HepG2 (cell line): ENCODE measurements at regions not wholly inside any gene's neighbourhood (a gene's known extent, or its start where the extent isn't known, plus 50 kb on each side); places are given as distances from the start of the nearest gene placed in this dataset.

ENCODE experiments used
- ATAC-seq: fragments of 200-7000 bp; cut with Tn5 transposase; 3 replicates; pipeline ENCODE4 v1.9.1; 2020; ENCODE audit warnings: mild to moderate bottlenecking, moderate library complexity
- BruUV-seq: library from RNA; stranded (reverse); fragments of 400-500 nt; replicated peaks from 2 replicates; lab custom pipeline; 2021; lab: Mats Ljungman, UMichigan
- CTCF ChIA-PET: fragments of 300-600 bp; formaldehyde crosslinking; extraction: SDS; loops from one replicate; lab custom pipeline; 2021; ENCODE audit warnings: low total read pairs, inconsistent platforms, low intra/inter-chr PET ratio; lab: Yijun Ruan, JAX
- POLR2A ChIA-PET: fragments of 350-600 bp; sonication (Branson Sonifier 250); formaldehyde crosslinking; loops from one replicate; lab custom pipeline; 2020; ENCODE audit warnings: antibody characterized with exemption, inconsistent platforms; lab: Yijun Ruan, JAX
- DNase-seq: peaks from one replicate; pipeline ENCODE4 v3.0.0-alpha.2; 2015; ENCODE audit warnings: low spot score
- FAIRE-seq: peaks from 3 replicates; lab custom pipeline; 2011; peaks lifted over from hg19 to GRCh38; lab: Jason Lieb, UNC
- H2AFZ ChIP-seq: one replicate; pipeline ENCODE4 v1.6.1; 2011; ENCODE audit warnings: low read length, inconsistent platforms
- H3K27ac ChIP-seq: fragments of 300-600 bp; 3 replicates; pipeline ENCODE4 v1.8.0; 2011; ENCODE audit warnings: mixed run types, mild to moderate bottlenecking, mixed read lengths, low read length, inconsistent platforms; ENCODE audit not compliant: insufficient read depth; ENCODE audit errors: extremely low read length
- H3K27me3 ChIP-seq, 2 experiments: fragments of 200-600 bp in 1 of 2; 2 replicates in 1 of 2; 3 replicates in 1 of 2; pipeline versions ENCODE4 v1.6.0 to v1.8.0; 2011; ENCODE audit warnings: low read length in 2 of 2, mild to moderate bottlenecking in 2 of 2, moderate library complexity in 2 of 2, inconsistent platforms in 1 of 2; ENCODE audit not compliant: insufficient read depth in 2 of 2, control insufficient read depth in 1 of 2
- H3K36me3 ChIP-seq, 2 experiments: fragments of 200-600 bp in 1 of 2; replicated peaks in 1 of 2; 2 replicates in 1 of 2; 3 replicates in 1 of 2; pipeline versions ENCODE4 v1.5.1 to v1.8.0; 2011; ENCODE audit warnings: low read length in 2 of 2, inconsistent platforms in 1 of 2; ENCODE audit not compliant: insufficient read depth in 2 of 2, control insufficient read depth in 1 of 2
- H3K4me1 ChIP-seq: 2 replicates; pipeline ENCODE4 v1.5.1; 2012; ENCODE audit warnings: low read length, inconsistent platforms; ENCODE audit not compliant: insufficient read depth
- H3K4me2 ChIP-seq: 2 replicates; pipeline ENCODE4 v1.6.0; 2011; ENCODE audit warnings: low read depth, low read length, inconsistent platforms
- H3K4me3 ChIP-seq, 3 experiments: fragments of 200-600 bp in 1 of 3; sonication (generic), shearing (Covaris generic) in 1 of 3; replicated peaks in 1 of 3; 2 replicates each; pipeline ENCODE4 v1.5.1; 2011 to 2016; ENCODE audit warnings: low read length in 3 of 3, inconsistent platforms in 2 of 3, low read depth in 2 of 3, mild to moderate bottlenecking in 2 of 3, control low read depth in 1 of 3, mixed read lengths in 1 of 3; ENCODE audit not compliant: insufficient read depth in 1 of 3
- H3K79me2 ChIP-seq: one replicate; pipeline ENCODE4 v1.6.1; 2011; ENCODE audit warnings: low read length, inconsistent platforms; ENCODE audit not compliant: insufficient read depth
- H3K9ac ChIP-seq: 2 replicates; pipeline ENCODE4 v1.6.0; 2011; ENCODE audit warnings: mild to moderate bottlenecking, low read depth, low read length, inconsistent platforms; ENCODE audit not compliant: insufficient read depth
- H3K9me3 ChIP-seq: 2 replicates; pipeline ENCODE4 v1.5.1; 2012; ENCODE audit warnings: mild to moderate bottlenecking, low read length
- H4K20me1 ChIP-seq: 2 replicates; pipeline ENCODE4 v1.6.0; 2011; ENCODE audit warnings: inconsistent platforms, mild to moderate bottlenecking, low read length, moderate library complexity; ENCODE audit not compliant: insufficient read depth
- NCOR1 ChIP-seq: fragments of 200-600 bp; sonication (generic); IDR thresholded peaks from 2 replicates; pipeline ENCODE4 v1.7.0; 2017; ENCODE audit warnings: antibody characterized with exemption, low read length, borderline replicate concordance
- RAD51 ChIP-seq: fragments of 450-650 bp; IDR thresholded peaks from 2 replicates; pipeline ENCODE4 v1.6.1; 2016; ENCODE audit warnings: borderline replicate concordance
- SOX5 ChIP-seq: IDR thresholded peaks from 2 replicates; pipeline ENCODE4 v1.6.1; 2016; ENCODE audit warnings: borderline replicate concordance
- WGBS: methylation state at CpG from one replicate; pipeline ENCODE4 v1.1.6; 2017; ENCODE audit warnings: low lambda C conversion rate; 5-methylcytosine and 5-hydroxymethylcytosine counted together
- in situ Hi-C: cut with HindIII; loops from 2 replicates; pipeline ENCODE4 v1.10.0; 2017; ENCODE audit warnings: low pct_unique_long_range_greater_than_20kb; ENCODE audit not compliant: extremely low pct_ligation_motif_present
- intact Hi-C: fragments of 100-400 bp; cut with micrococcal nuclease; formaldehyde crosslinking; loops from one replicate; pipeline ENCODE4 v1.10.0; 2022; ENCODE audit not compliant: unreplicated experiment
- TF ChIP-seq, protein P1 (sequence below): fragments of 450-650 bp; IDR thresholded peaks from 2 replicates; pipeline ENCODE4 v1.6.1; 2016
- TF ChIP-seq, protein P2 (sequence below), 2 experiments: sonication (generic) in 1 of 2; formaldehyde crosslinking in 1 of 2; IDR thresholded peaks; 2 replicates each; pipeline versions ENCODE4 v1.5.1 to v1.6.1; 2011 to 2020; ENCODE audit warnings: borderline replicate concordance in 1 of 2, low read depth in 1 of 2, low read length in 1 of 2, mild to moderate bottlenecking in 1 of 2, missing genetic modification reagents in 1 of 2, moderate library complexity in 1 of 2

DNA sequence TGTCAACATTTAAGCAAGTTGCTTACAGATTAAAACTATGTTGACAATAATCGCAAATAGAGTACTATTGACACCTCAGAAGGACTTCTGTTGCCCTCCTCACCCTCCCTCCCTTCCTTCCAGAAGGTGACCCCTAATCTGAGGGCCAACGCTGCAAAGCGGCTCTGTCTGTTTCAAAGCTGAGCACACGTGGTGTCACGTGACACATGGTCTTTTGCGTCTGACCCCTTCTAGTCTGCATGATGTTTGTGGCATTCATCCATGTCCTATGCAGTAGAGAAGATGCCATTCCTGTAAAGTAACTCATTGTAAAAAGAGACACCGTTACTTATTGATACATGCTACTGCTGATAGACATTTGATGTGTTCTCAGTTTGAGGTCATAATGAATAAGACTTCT is 182.3 kb downstream of the THBS2 start:
- no peak overlapping the region for H3K9ac ChIP-seq
- no peaks in the 10 kb centered on the region for H3K79me2 ChIP-seq
- H2AFZ ChIP-seq = no peak overlapping the region
- WGBS = 20% methylated on average over 7 of the region's 7 CpGs
- peaks cover 4 to 52% of the 10 kb centered on the region in 2 experiments for H3K27me3 ChIP-seq
- no peaks in the 10 kb centered on the region for H3K9me3 ChIP-seq
- no peaks in the 10 kb centered on the region for H4K20me1 ChIP-seq
- H3K27ac ChIP-seq = no peak overlapping the region
- ChIA-PET CTCF (no interaction called here), POLR2A (no interaction called here)
- no peaks in the 10 kb centered on the region for H3K36me3 ChIP-seq
- TF ChIP-seq SOX5 (CRISPR knock-in tag) (no peak), NCOR1 (no peak), RAD51 (peak; percentile 93)
- TF ChIP-seq, protein P1, sequence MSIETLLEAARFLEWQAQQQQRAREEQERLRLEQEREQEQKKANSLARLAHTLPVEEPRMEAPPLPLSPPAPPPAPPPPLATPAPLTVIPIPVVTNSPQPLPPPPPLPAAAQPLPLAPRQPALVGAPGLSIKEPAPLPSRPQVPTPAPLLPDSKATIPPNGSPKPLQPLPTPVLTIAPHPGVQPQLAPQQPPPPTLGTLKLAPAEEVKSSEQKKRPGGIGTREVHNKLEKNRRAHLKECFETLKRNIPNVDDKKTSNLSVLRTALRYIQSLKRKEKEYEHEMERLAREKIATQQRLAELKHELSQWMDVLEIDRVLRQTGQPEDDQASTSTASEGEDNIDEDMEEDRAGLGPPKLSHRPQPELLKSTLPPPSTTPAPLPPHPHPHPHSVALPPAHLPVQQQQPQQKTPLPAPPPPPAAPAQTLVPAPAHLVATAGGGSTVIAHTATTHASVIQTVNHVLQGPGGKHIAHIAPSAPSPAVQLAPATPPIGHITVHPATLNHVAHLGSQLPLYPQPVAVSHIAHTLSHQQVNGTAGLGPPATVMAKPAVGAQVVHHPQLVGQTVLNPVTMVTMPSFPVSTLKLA = peak; percentile 56
- TF ChIP-seq, protein P2, sequence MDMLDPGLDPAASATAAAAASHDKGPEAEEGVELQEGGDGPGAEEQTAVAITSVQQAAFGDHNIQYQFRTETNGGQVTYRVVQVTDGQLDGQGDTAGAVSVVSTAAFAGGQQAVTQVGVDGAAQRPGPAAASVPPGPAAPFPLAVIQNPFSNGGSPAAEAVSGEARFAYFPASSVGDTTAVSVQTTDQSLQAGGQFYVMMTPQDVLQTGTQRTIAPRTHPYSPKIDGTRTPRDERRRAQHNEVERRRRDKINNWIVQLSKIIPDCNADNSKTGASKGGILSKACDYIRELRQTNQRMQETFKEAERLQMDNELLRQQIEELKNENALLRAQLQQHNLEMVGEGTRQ (IDR thresholded peaks at IDR 0.05; ENCODE audit: low read depth, low read length) = peak; percentile 91
- TF ChIP-seq, protein P2 (CRISPR knock-in tag; IDR thresholded peaks at IDR 0.05; ENCODE audit: borderline replicate concordance) = no peak
- H3K4me1 ChIP-seq = no peaks in the 10 kb centered on the region
- in situ Hi-C loops (no loop called here), intact Hi-C loops (no loop called here)
- FAIRE-seq = no peak
- H3K4me3 ChIP-seq = no peak overlapping the region
- DNase-seq = no peak
- no peak overlapping the region for H3K4me2 ChIP-seq
- ATAC-seq = no peak
- no TSS peak for BruUV-seq
